Activated T-cell treated with anti-CD3 and anti-CD28 coated beads for 4 hours (primary cell): ENCODE measurements at regions not wholly inside any gene's neighbourhood (a gene's known extent, or its start where the extent isn't known, plus 50 kb on each side); places are given as distances from the start of the nearest gene placed in this dataset.
"Not testable (repeated sequence)": the region's sequence is repeated elsewhere in the genome, so short reads cannot be mapped to it uniquely, and the experiment has no call there.

ENCODE experiments used
- DNase-seq: peaks from one replicate; pipeline ENCODE4 v3.0.0-alpha.2; 2020

GRCh38 chr11:81966340-81966739 is 767.3 kb downstream of the FAM181B start:
- no peak for DNase-seq

- no peak for DNase-seq
These were observed 770.6 kb downstream of the FAM181B start for GRCh38 chr11:81963018-81963417.

- no peak for DNase-seq
These were observed 773.2 kb downstream of the FAM181B start for GRCh38 chr11:81960443-81960842.

GRCh38 chr11:81959341-81959740 is 774.3 kb downstream of the FAM181B start:
- DNase-seq: no peak

GRCh38 chr11:81954301-81954700 is 779.4 kb downstream of the FAM181B start:
- not testable (repeated sequence) for DNase-seq

GRCh38 chr11:81946831-81947230 is 786.8 kb downstream of the FAM181B start:
- DNase-seq: no peak

GRCh38 chr11:81942646-81943045 is 791.0 kb downstream of the FAM181B start:
- no peak for DNase-seq

GRCh38 chr11:81941998-81942397 is 791.7 kb downstream of the FAM181B start:
- DNase-seq: no peak

GRCh38 chr11:81932303-81932702 is 801.4 kb downstream of the FAM181B start:
- no peak for DNase-seq

- no peak for DNase-seq
These were observed 813.5 kb downstream of the FAM181B start for GRCh38 chr11:81920205-81920604.

GRCh38 chr11:81916451-81916850 is 817.2 kb downstream of the FAM181B start:
- DNase-seq: no peak

GRCh38 chr11:81915045-81915444 is 818.6 kb downstream of the FAM181B start:
- no peak for DNase-seq

- DNase-seq: no peak
These were observed 819.9 kb downstream of the FAM181B start for GRCh38 chr11:81913793-81914192.

GRCh38 chr11:81907996-81908395 is 825.7 kb downstream of the FAM181B start:
- DNase-seq: no peak

GRCh38 chr11:81899156-81899555 is 834.5 kb downstream of the FAM181B start:
- DNase-seq: no peak

- DNase-seq: no peak
These were observed 836.0 kb downstream of the FAM181B start for GRCh38 chr11:81897639-81898038.

GRCh38 chr11:81895258-81895657 is 838.4 kb downstream of the FAM181B start:
- DNase-seq: no peak

- no peak for DNase-seq
These were observed 840.7 kb downstream of the FAM181B start for GRCh38 chr11:81892770-81893635.

- DNase-seq: no peak
These were observed 845.3 kb downstream of the FAM181B start for GRCh38 chr11:81888391-81888790.

GRCh38 chr11:81887671-81888070 is 846.0 kb downstream of the FAM181B start:
- DNase-seq: no peak

- no peak for DNase-seq
These were observed 847.1 kb downstream of the FAM181B start for GRCh38 chr11:81886406-81887075.

- DNase-seq: no peak
These were observed 859.0 kb downstream of the FAM181B start for GRCh38 chr11:81874635-81875034.

GRCh38 chr11:81870815-81871214 is 862.8 kb downstream of the FAM181B start:
- no peak for DNase-seq

- DNase-seq: no peak
These were observed 863.6 kb downstream of the FAM181B start for GRCh38 chr11:81870066-81870412.
